ENCODE measurements at regions not wholly inside any gene's neighbourhood (a gene's known extent, or its start where the extent isn't known, plus 50 kb on each side); places are given as distances from the start of the nearest gene placed in this dataset.

DNA sequence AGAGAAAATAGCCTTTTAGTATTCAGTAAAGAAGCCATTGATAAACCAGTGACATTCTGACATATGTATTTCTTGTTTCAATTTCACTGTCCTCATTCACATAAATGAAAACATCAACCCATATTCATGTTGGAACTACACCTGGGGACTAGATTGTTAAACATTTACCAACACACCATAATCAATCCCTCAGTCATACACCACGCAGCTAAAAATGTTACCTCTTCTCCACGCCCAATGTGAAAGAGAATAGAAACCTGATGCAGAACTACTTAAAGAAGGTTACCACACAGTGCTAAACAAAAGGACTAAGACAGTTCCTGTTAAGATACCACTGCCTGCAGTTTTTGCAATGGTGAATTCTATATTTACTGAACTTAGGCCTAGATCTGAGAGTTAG, 518.9 kb downstream of the PRELID2 start:
- DNase-seq (ENCODE audit: extremely low spot score, insufficient read length, low read depth): no peak
- FAIRE-seq: no peak

DNA sequence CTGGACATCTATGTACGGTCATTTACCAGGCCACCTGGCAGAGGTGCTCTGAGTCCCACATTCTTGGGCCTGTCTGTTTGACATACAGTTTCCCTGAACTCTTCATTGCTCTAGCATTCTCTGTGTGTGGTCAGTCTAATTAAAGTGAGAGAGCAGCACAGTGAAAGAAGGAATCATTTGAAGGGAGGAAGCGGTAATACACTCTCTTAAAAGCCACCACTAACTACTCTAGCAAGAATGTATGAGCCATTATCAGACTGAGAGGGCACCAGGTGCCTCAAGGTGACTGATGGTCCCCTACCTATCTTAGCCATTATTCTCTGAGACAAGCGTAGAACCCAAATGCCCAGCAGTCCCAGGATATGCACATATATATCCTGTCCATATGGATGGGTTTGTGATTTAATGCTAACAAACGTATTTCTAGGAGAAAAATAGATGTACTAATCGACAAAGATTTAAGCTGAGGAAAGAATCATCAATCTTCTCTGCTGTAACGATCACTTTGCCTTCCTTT, 527.2 kb downstream of the PRELID2 start:
- DNase-seq (ENCODE audit: extremely low spot score, insufficient read length, low read depth): no peak
- FAIRE-seq: no peak

DNA sequence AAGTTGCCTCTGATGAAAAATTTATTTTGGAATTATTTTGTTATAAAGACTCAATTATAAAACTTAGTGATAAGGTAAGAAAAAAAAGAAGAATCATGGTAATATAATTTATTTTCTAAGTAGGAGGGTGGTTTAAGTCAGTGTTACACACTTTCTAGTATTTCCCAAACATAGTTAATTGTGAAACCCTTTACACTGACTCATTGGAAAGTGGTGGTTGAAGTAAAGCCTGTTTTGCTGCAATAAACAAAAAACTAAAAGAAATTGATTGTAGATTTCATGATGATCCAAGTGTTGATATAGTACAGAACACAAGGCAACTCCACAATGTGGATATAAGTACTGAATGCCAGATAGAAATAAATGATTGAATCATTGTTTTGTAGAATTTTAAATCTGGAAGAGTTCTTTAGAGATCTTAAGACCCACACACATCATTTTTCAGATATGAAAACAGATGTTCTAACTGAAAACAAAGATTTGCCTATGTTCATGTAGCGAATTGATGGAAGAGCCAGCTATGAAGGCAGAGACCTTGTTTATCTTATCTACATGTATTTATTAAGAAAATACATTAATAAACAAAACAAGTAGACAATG, 539.8 kb downstream of the PRELID2 start:
- FAIRE-seq: no peak
- DNase-seq (ENCODE audit: extremely low spot score, insufficient read length, low read depth): no peak

DNA sequence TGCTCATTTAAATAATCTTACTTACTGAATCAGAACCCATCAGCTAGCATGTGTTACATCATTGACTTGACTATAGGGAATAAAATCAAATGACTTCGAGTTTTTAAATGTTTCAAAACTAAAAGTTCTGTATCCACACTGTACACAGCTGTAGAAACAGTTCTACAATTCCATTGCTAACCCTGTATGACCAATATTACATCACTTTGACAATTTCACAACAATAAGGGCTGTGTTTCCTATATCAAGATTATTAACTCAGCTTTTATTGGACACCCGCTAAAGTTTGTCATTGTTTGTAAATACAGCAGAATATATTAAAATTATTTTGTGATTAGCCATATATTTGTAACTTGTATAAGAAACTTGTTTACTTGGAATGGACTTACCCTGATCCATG, 540.8 kb downstream of the PRELID2 start:
- DNase-seq (ENCODE audit: extremely low spot score, insufficient read length, low read depth) (no peak), FAIRE-seq (no peak)

DNA sequence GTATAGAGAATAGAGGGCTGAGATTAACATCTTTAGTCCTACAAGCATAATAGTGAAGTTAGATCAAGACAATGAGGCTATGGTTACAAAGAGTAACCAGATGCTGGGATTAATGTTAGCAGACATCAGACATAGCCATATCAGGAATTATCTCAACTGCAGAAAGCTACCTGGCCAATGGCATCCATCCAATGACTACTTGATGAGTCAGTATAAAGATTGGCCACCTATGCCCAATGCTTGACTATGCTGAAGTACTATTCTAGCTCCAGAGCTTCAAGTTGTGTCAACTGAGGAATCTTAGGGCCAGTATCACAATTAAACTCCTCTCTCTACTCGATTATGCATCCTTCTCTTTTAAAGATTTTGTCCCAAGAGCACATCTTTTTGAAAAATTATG, 541.4 kb downstream of the PRELID2 start:
- FAIRE-seq (no peak), DNase-seq (ENCODE audit: extremely low spot score, insufficient read length, low read depth) (no peak)

DNA sequence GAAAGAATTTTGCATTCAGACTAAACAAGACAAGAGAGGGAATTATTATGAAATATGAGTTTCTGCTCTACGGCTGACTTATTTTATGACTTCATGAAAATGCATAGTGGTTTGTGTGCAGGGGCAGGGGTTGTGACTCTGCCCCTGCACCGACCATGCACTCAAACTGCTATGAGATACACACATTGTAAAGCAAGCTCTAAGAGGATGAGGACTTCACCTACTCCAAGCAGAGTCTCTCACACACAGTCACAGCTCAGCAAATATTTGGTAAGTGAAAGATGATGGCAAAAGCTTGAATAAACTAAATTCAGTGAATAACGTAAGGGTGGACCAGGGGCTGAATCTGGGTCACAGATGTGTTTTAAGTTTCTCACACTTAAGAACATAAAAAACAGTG, 542.9 kb downstream of the PRELID2 start:
- DNase-seq (ENCODE audit: extremely low spot score, insufficient read length, low read depth) (no peak), FAIRE-seq (no peak)

DNA sequence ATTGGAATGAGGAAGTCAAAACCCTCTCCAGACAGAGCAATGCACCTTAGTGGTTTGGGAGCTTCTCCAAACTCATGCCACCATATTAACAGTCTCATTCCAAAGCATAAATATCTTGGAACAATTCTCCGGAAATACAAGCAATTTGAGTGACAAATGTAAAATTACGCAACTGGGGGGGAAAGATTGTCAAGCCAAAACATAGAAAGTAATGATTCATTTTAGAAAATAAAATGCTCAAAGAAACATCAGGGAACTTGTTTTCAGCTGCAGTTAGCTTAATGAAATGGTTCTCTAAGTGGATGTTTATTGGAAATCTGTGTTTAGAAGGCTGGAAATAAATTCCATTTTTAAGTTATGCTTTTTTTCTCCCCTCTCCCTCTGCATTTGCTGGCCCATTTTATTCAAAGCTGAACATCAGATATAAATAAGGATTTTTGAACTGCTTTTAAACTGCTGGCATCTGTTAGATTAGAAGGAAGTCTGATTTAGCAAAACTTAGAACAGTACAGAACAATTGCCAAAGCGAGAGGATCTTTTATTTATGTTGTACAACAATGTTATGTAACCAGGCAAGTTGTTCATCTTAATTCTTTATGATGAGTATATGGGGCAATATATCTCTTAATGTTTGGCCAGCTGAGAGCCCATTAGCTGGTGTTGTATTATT, 551.9 kb downstream of the PRELID2 start:
- DNase-seq (ENCODE audit: extremely low spot score, insufficient read length, low read depth): no peak
- FAIRE-seq: no peak

DNA sequence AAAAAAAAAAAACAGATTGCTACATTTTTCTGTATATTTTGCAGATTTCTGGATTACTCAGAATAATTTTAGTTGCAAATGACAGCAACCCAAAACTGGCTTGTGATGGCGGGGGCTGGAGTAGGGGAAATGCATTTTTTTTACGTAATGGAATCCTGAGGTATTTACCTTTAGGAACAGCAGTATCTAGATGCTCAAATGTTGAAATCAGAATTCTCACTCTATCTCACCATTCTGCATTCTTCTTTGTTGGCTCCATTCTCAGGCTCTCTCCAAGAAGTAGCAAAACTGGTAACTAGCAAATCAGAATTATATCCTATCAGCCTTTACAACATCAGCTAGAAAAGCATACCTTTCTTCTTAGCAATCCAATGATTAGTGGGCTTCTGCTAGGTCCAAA, 554.3 kb downstream of the PRELID2 start:
- FAIRE-seq (no peak), DNase-seq (ENCODE audit: extremely low spot score, insufficient read length, low read depth) (no peak)

DNA sequence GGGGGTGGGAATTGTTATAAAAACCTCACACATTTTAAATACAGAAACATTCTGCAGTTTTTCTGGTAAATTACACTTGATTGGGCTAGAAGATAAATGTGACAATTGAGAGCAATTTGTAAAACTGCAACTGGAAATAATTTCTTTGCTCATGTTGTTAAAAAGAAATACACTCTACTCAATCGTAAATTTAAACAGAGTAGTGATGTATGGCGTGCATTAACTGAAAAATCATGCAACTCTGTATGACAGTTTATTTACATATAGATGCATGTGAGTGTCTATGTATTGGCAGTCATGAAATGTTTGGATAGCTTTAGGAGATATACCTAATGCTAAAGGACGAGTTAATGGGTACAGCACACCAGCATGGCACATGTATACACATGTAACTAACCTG, 554.9 kb downstream of the PRELID2 start:
- no peak for DNase-seq (ENCODE audit: extremely low spot score, insufficient read length, low read depth)
- no peak for FAIRE-seq

DNA sequence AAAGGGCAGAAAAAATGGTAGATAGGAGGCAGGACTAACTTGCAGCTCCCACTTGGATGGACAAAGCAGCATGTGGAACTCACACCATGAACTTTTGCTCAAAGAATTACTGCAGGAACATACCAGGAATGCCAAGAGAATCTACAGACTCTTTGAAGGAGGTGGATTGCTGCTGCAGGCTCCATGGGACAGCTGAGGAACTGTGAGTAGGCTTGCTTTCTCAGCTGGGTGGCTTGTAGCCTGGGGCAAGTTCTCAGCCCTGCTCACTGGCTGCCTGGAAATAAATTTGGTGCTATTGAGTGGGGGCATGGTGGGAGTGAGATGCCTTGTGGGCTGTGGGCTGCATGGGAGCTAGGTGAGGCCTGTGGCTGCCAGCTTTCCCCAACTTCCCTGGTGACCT, 574.5 kb downstream of the PRELID2 start:
- FAIRE-seq: no peak
- DNase-seq (ENCODE audit: extremely low spot score, insufficient read length, low read depth): no peak

DNA sequence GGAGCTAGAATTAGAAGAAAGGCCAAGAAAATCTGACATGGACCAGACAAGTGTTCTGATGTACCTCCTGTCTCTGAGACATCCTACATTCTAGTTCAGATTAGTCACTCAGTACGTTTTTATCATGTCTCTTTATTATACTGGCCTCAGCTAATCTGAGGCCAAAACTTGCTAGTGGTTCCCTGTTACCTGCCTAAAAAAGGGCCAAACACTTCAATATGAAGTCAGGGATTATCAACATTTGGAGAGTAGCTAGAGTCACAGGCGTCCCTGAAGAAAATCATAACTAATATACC, 587.4 kb downstream of the PRELID2 start:
- DNase-seq (ENCODE audit: extremely low spot score, insufficient read length, low read depth) (no peak), FAIRE-seq (no peak)

DNA sequence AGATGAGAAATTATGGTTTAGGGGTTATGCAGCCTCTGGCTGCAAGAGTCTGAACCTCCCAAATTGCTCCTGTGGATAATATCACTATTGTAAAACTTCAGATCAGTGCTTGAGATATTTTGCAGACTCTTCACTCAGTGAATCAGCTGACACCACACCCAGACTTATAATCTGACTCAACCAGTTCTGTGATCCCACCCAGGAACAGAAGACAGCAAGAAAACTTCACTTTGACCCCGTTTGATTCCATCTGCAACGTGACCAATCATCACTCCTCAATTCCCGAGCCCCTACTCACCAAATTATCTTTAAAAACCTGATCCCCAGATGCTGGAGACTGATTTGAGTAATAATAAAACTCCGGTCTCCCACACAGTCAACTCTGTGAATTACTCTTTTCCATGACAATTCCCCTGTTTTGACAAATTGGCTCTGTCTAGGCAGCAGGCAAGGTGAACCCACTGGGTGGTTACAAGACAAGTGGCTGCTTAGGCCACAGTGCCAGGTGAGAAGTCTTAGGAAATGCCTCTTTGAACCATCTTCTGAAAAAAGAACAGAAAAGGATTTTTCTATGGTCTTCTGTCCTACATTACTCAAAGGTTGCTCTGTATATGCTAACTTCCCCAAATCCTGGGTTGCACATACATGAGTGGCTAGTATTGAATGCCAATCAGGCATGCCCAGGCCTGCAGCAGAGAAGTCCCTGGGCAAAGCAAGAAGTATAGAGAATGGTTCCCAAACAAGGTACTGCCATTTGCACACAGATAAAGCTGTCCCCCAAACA, 588.0 kb downstream of the PRELID2 start:
- no peak for FAIRE-seq
- DNase-seq (ENCODE audit: extremely low spot score, insufficient read length, low read depth): no peak

DNA sequence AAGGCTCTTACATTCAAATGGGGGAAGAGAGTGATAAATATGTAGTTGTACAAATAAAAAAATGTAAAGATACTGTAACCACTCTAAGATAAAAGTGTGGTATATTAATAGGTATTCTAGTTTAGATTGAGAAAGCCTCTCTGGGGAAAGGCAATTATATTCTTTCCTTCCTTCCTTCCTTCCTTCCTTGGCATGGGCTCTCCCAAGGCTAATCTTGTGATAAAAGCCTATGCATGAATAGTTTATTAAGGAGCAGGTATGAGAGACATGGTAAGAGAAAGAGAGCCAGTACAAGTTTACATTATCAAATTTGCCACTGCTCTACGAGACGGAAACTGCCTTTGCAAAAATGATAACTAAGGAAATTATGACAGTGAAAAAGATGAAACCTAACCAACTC, 588.8 kb downstream of the PRELID2 start:
- FAIRE-seq: no peak

DNA sequence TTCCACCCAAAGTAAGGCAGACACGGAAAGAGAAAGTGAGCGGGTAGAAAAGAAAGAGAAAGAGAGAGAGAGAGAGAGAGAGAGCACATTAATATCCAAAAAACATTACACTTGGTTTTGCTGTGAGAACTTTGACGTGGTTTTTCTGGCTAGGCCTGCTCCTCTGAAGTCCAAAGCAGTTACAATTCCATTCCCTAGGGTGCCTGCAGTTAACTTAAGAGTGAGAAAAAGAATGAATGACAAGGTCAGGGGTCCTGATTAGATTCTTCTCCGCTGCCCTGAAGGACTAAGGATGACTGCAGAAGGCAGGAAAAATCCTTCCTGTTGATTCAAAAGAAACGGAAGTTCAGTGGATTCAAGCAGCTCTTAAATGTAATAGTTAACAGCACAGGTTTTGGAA, 589.8 kb downstream of the PRELID2 start:
- DNase-seq (ENCODE audit: extremely low spot score, insufficient read length, low read depth): no peak
- FAIRE-seq: no peak

More for the DNA sequence above, 588.8 kb downstream of the PRELID2 start:
- DNase-seq (ENCODE audit: extremely low spot score, insufficient read length, low read depth): no peak

DNA sequence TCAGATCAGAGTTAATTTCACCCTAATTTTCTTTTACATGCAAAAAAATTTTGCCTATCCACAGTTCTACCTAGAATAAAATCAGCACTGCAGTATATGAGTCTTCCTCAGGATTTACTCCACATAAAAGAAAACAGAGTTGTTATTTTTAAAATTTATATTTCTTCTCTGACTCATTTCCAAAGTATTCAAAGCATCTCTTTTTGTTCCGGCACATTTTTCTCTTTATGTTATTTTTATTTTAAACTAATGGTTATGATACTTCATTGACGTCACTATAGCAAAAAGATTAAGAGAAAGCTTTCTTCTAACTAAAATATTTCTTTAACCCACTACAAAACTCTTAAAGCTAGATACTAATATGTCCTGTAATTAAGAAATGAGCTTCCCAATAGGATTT, 590.4 kb downstream of the PRELID2 start:
- FAIRE-seq: no peak

DNA sequence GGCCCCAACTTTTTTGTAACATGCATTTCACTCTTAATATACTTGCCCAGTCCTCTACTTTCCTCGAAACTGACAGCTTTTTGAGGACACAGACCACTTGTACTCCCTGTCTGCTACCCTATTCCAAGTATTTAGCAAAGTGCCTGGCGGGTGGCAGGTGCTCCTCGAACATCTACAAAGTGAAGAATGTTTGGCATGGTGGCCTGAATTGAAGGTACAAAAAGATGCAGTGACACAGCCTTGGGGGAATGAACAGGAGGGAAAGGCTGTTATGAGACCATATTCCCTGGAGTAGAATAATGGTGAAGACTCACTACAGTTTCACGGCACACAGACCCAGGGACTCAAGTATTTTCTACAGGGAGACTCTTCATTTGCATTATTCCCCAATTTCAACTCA, 590.9 kb downstream of the PRELID2 start:
- FAIRE-seq: no peak
- no peak for DNase-seq (ENCODE audit: extremely low spot score, insufficient read length, low read depth)

More for the DNA sequence above, 590.4 kb downstream of the PRELID2 start:
- no peak for DNase-seq (ENCODE audit: extremely low spot score, insufficient read length, low read depth)

DNA sequence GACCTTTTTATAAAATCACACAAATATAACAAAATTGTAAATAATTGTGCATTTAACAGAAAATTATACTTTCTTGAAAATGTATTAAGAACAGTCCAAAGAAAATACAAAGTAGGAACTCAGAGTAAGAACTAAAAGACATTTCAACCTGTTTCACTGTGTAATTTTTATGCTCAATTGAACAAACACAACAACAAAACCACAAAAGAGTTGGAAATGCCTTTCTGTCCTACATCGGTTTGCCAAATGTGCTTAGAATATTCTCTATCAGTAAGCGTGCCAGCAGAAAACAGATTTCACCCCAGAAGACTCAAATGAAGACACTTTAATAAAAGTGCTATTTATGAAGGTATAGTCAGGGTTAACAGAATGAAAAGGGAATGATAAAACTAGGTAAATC, 592.1 kb downstream of the PRELID2 start:
- DNase-seq (ENCODE audit: extremely low spot score, insufficient read length, low read depth) (no peak), FAIRE-seq (no peak)

DNA sequence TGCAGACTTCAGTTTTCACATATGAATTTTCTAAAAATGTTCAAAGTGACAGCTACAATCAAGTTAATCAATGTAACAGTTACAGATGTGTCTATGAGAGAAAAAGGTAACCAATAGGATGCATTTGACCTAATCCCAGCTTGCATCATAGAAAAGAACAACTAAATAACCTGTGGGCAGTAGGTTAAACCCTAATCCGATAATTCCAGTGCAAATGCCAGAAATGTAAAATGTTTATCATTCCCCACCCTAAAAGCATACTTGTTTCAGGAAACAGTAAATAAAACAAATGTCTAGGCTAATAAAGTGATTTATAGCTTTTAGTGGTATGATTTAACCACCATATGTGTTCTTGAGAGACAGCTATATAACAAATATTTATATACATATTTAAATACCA, 592.6 kb downstream of the PRELID2 start:
- FAIRE-seq: no peak

DNA sequence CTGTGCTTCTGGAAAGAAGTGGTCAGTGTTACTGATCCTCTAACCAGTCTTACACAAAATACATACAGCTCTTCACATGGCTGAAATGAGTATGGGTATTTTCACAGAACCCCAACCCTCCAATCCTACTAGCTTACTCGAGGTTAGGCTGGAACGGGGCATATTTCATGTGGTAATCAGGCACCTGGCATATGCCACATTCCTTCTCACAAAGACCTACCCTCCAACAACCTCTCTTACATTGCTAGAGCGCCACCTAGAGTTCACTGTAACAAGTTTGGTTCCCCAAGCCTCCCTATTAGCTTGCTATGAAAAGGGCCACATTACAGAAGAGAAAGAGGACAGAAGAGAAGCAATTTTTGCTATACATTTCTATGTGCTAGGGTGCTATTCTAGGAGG, 597.3 kb downstream of the PRELID2 start:
- FAIRE-seq (no peak), DNase-seq (ENCODE audit: extremely low spot score, insufficient read length, low read depth) (no peak)

More for the DNA sequence above, 592.6 kb downstream of the PRELID2 start:
- DNase-seq (ENCODE audit: extremely low spot score, insufficient read length, low read depth): no peak

DNA sequence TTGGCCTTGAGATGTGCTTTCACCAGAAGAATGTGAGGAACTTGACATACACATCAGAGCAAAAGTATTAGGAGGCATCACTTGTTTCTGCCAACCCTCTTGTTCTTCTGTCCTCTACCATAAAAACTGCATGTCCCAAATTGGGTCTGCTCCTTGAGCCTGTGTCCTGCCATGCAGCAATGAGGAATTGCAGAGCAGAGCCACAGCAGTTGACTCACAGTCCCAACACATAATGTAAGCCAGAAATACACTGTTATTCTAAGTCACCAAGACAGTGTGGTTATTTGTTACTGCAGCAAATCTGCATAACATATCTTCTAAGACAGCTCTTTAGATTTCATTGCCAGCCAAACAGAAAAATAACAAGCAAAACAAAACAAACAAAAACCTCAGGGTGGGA, 598.2 kb downstream of the PRELID2 start:
- FAIRE-seq (no peak), DNase-seq (ENCODE audit: extremely low spot score, insufficient read length, low read depth) (no peak)

DNA sequence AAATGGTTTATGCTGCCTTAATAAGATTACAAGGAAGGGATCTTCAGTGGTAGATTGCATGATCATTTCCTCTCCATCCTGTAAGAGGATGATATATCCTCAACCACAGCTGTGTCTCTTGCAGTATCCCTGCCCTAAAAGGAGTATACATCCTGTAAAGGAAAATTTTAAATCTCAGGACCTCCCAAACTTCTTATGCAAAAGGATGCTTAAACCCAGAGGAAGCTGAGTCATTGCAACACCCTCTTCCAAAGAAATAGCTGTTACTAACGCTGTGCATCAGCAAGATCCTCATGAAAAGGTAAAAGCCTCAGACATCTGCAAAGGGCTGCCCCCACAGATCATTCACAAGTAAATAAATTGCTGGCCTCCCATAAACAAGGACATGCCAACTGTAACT, 599.0 kb downstream of the PRELID2 start:
- DNase-seq (ENCODE audit: extremely low spot score, insufficient read length, low read depth): no peak
- FAIRE-seq: no peak
